Loucy (cell line): ENCODE measurements at regions not wholly inside any gene's neighbourhood (a gene's known extent, or its start where the extent isn't known, plus 50 kb on each side); places are given as distances from the start of the nearest gene placed in this dataset.

Source experiments
- H2AFZ ChIP-seq: fragments of 200-600 bp; sonication (generic); 2 replicates; pipeline ENCODE4 v1.6.0; 2016; ENCODE audit warnings: antibody characterized with exemption, mild to moderate bottlenecking, low read length, moderate library complexity
- H3F3A ChIP-seq: fragments of 200-600 bp; 2 replicates; pipeline ENCODE4 v1.6.0; 2016; ENCODE audit warnings: antibody characterized with exemption, low read depth, mild to moderate bottlenecking
- H3K27me3 ChIP-seq: fragments of 200-600 bp; sonication (generic); 2 replicates; pipeline ENCODE4 v1.6.1; 2014; ENCODE audit warnings: low read length, mild to moderate bottlenecking; ENCODE audit not compliant: insufficient read depth, poor library complexity, severe bottlenecking
- H3K36me3 ChIP-seq: fragments of 200-600 bp; sonication (generic); 2 replicates; pipeline ENCODE4 v1.6.1; 2016; ENCODE audit warnings: low read length; ENCODE audit not compliant: insufficient read depth
- H3K4me1 ChIP-seq: fragments of 200-600 bp; sonication (generic); 2 replicates; pipeline ENCODE4 v1.5.1; 2014; ENCODE audit warnings: low read length, mild to moderate bottlenecking; ENCODE audit not compliant: insufficient read depth, poor library complexity, severe bottlenecking
- H3K4me2 ChIP-seq: fragments of 200-600 bp; sonication (generic); 2 replicates; pipeline ENCODE4 v1.6.0; 2014; ENCODE audit warnings: antibody characterized with exemption, low read length, low read depth, mild to moderate bottlenecking; ENCODE audit not compliant: poor library complexity, severe bottlenecking
- H3K4me3 ChIP-seq: fragments of 200-600 bp; sonication (generic); 2 replicates; pipeline ENCODE4 v1.5.1; 2014; ENCODE audit warnings: low read length, mild to moderate bottlenecking, mixed read lengths; ENCODE audit not compliant: poor library complexity, severe bottlenecking
- H3K79me2 ChIP-seq: fragments of 200-600 bp; sonication (generic); 2 replicates; pipeline ENCODE4 v1.6.1; 2014; ENCODE audit warnings: low read length; ENCODE audit not compliant: insufficient read depth
- H3K9ac ChIP-seq: fragments of 200-600 bp; sonication (generic); 2 replicates; pipeline ENCODE4 v1.6.0; 2014; ENCODE audit warnings: mild to moderate bottlenecking, low read depth, low read length, moderate library complexity; ENCODE audit not compliant: poor library complexity, severe bottlenecking
- H3K9me2 ChIP-seq: fragments of 200-600 bp; sonication (generic); replicated peaks from 2 replicates; pipeline ENCODE4 v1.6.1; 2016; ENCODE audit warnings: low read depth, low read length, mixed read lengths
- H3K9me3 ChIP-seq: fragments of 200-600 bp; sonication (generic); 2 replicates; pipeline ENCODE4 v1.6.1; 2014; ENCODE audit warnings: mild to moderate bottlenecking, antibody characterized with exemption, low read length, low read depth; ENCODE audit not compliant: insufficient read depth
- H4K20me1 ChIP-seq: fragments of 200-600 bp; sonication (generic); 2 replicates; pipeline ENCODE4 v1.6.0; 2014; ENCODE audit warnings: antibody characterized with exemption, low read length, mild to moderate bottlenecking; ENCODE audit not compliant: insufficient read depth, poor library complexity, severe bottlenecking
- EZH2phosphoT487 ChIP-seq: fragments of 200-600 bp; IDR thresholded peaks from 2 replicates; pipeline ENCODE4 v1.6.1; 2018; ENCODE audit warnings: antibody characterized with exemption, mild to moderate bottlenecking, moderate library complexity, borderline replicate concordance
- TF ChIP-seq, protein P1 (sequence below): fragments of 200-600 bp; sonication (generic); conservative IDR thresholded peaks from 2 replicates; pipeline ENCODE4 v1.5.1; 2014; ENCODE audit warnings: mild to moderate bottlenecking, antibody characterized with exemption, low read length

DNA sequence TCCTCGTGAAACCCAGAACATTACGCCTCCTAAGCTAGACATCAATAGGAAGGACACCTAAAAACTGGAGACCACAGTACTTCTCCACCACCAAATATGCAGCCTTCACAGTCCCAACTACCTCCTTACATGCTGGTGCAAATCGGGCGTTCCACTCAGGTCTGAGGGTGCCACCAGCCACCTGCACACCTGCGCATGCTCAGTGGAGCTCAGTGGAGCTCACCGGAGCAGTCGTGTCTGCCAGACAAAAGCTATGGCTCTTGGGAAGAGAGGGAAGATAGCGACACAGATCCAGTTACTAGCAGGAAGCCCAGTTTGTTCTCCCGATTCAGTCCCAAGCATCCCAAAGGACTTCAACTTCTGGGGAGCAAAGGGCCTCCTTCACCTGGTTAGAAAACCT is 237.1 kb downstream of the TSHZ3 start:
- Histone ChIP-seq H4K20me1 (no peaks in the 10 kb centered on the region), H2AFZ (no peak overlapping the region), H3K36me3 (no peaks in the 10 kb centered on the region), H3K4me1 (no peaks in the 10 kb centered on the region), H3K79me2 (no peaks in the 10 kb centered on the region), H3K4me3 (no peak overlapping the region), H3K9ac (no peak overlapping the region), H3K4me2 (no peak overlapping the region), H3K9me3 (peaks cover 2% of the 10 kb centered on the region; the same call in 1 of the 2 replicates), H3K27me3 (no peaks in the 10 kb centered on the region), H3F3A (no peaks in the 10 kb centered on the region), H3K9me2 (no peaks in the 10 kb centered on the region)
- TF ChIP-seq, protein P1, sequence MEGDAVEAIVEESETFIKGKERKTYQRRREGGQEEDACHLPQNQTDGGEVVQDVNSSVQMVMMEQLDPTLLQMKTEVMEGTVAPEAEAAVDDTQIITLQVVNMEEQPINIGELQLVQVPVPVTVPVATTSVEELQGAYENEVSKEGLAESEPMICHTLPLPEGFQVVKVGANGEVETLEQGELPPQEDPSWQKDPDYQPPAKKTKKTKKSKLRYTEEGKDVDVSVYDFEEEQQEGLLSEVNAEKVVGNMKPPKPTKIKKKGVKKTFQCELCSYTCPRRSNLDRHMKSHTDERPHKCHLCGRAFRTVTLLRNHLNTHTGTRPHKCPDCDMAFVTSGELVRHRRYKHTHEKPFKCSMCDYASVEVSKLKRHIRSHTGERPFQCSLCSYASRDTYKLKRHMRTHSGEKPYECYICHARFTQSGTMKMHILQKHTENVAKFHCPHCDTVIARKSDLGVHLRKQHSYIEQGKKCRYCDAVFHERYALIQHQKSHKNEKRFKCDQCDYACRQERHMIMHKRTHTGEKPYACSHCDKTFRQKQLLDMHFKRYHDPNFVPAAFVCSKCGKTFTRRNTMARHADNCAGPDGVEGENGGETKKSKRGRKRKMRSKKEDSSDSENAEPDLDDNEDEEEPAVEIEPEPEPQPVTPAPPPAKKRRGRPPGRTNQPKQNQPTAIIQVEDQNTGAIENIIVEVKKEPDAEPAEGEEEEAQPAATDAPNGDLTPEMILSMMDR, result no peak
- no peak for TF ChIP-seq EZH2phosphoT487

GRCh38 chr19:31111741-31112140 is 237.5 kb downstream of the TSHZ3 start:
- Histone ChIP-seq H4K20me1 (no peaks in the 10 kb centered on the region), H3K9me3 (peaks cover 2% of the 10 kb centered on the region; the same call in 1 of the 2 replicates), H3K4me1 (no peaks in the 10 kb centered on the region), H3K9me2 (no peaks in the 10 kb centered on the region), H3K4me2 (no peak overlapping the region), H3K9ac (no peak overlapping the region), H3K36me3 (no peaks in the 10 kb centered on the region), H3K79me2 (no peaks in the 10 kb centered on the region), H3K4me3 (no peak overlapping the region), H3K27me3 (no peaks in the 10 kb centered on the region), H3F3A (no peaks in the 10 kb centered on the region), H2AFZ (no peak overlapping the region)
- TF ChIP-seq, protein P1, result no peak
- TF ChIP-seq EZH2phosphoT487, result no peak

DNA sequence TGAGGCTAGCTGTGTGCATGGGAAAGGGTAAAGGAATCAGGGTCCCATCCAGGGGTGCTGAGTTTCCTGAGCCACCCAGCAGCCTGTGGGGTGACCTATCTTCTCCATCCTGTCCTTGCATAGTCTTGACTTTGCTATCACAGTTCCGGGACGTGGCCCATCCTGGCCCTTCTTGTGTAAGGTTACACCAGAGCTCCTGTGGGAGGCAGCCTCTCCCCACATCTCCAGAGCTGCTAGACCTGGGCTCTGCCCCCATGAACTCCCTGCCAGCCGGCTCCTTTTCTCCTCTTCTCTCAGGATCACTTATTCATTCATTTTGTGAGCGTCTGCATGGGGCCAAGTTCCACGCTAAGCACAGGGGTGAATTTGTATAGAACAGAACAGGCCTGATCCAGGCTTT is 238.9 kb downstream of the TSHZ3 start:
- Histone ChIP-seq H3K9ac (no peak overlapping the region), H2AFZ (no peak overlapping the region), H3K36me3 (no peaks in the 10 kb centered on the region), H3F3A (no peaks in the 10 kb centered on the region), H3K4me1 (no peaks in the 10 kb centered on the region), H3K79me2 (no peaks in the 10 kb centered on the region), H3K9me2 (no peaks in the 10 kb centered on the region), H3K9me3 (peaks cover 2% of the 10 kb centered on the region; the same call in 1 of the 2 replicates), H3K27me3 (no peaks in the 10 kb centered on the region), H4K20me1 (no peaks in the 10 kb centered on the region), H3K4me3 (no peak overlapping the region), H3K4me2 (no peak overlapping the region)
- TF ChIP-seq, protein P1, result no peak
- no peak for TF ChIP-seq EZH2phosphoT487
